ENCODE measurements at regions not wholly inside any gene's neighbourhood (a gene's known extent, or its start where the extent isn't known, plus 50 kb on each side); places are given as distances from the start of the nearest gene placed in this dataset.
"Not testable (repeated sequence)": the region's sequence is repeated elsewhere in the genome, so short reads cannot be mapped to it uniquely, and the experiment has no call there.

DNA sequence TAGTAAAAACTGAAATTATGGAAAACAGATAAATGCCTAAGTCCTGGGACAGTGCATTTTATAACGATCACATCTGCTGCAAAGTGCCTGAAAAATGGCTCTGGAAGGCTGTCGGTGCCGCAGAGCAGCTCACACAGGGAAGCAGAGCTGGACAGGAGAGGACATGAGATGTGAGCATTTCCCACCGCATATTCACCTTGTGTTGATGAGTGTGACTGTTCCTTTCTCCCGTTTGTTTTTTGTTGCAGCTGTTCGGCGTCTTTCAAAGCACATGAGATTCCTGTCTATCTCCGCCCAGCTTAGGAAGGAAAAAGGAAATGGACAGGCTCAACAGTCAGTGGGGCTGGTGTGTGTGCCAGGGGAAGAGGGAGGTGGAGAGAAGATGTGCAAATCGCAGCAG, 164.9 kb upstream of the SEMA6A start:
- no peak for DNase-seq (ENCODE audit: low spot score)

DNA sequence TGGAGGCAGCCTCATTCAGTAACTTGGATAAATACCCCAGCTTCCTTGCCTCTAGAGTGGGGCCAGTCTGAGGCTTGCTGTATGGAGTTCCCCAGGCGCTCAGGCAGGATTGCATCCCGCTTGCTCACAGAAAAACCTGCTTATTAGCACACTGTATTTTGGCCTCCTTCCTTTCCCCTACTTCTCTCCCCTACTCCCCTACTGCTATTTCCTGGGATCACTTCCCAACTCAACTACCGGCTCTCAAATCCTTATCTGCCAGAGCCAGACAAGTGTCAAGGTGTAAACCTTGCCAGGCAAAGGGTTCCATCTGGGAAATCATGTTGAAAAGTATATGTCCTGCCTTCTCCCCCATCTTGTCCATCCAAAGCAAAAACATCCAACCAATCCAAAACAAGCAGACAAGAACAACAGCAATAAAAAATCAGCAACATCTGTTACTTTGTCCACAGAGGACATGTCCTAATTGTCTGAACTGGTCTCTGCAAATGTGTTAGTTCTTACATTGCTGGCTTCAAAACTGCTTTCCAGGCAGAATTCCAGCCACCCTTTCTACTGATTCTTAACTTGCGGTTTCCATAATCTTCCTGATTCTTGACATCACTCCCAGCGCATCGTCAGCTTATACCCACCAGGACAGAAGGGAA, 164.1 kb upstream of the SEMA6A start:
- no peak for DNase-seq (ENCODE audit: low spot score)

DNA sequence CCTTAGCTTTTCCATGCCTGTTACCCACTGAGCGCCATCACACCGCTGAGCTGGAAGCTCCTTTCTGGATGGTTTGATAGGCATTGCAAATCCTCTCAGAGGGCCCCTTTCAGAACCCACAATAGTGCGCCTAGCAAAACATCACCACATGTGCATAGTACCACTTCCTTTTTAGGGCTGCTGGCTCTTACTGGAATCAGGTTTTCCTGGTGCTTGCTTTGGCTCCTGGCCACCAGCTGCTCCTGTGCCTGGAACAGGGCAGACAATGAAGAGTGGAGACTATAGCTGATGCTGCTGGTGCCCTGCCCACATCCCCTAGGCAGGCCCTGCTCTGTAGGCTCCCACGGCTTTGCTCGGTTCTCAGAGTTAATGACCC, 163.6 kb upstream of the SEMA6A start:
- no peak for DNase-seq (ENCODE audit: low spot score)

DNA sequence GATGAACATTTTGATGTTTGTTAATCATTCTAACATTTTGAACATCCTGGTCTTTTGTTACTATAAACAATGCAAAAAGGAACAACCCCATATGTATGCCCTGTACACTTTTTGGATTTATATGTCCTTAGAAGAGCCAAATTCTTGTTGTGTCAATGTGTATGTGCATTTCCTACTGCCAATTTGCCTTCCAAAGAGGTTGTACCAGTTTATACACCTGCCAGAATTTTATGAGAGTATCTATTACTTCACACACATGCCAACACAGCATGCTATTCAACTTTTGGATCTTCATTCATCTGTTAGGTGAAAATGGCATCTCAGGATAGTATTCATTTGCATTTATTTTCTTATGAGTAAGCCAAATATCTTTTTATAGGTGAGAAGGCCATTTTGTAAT, 162.0 kb upstream of the SEMA6A start:
- DNase-seq (ENCODE audit: low spot score), result no peak

DNA sequence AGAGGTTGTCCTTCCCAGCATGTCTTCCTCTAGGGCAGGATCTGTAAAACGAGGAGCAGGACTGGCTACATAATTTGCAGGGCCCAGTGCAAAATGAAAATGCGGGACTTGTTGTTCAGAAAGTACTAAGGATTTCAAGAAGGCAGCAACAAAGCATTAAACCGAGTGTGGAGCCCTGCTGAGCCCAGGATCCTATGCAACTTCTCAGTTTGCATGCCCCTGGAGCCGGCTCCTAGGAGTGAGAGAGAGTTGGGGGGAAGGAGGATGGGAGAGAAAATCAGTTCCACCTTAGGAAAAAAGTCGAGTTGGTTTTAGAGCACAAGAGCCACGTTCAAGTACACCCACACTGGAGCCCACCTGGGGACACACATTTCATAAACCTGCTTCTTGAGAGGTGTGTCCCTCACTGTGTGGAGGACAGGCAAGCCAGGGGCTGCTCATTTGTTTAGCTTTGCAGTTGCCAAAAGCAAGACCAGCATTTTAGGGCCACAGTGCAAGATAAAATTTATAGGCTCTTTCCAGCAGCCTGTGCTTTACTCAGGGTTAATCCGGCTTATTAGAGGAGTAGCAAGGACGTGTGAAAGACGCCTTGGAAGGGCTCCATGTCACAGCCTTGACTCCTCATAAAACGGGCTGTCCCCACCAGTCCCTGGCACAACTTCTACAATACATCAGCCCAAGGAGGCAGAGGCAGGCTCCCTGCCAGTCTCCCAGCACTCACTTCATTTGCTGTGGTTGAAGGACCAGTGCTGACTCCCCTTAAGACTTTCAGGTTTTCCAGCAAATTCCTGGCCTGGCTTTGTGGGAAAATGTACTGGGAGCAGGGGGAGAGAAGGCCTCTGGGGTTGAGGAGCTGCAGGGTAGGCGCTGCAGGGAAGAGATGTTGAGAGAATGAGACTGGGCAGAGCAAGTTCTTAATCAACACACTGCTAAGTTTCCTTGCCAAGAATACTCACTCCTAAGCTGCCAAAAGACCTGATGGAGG, 159.7 kb upstream of the SEMA6A start:
- DNase-seq (ENCODE audit: low spot score), result peak; percentile 23

DNA sequence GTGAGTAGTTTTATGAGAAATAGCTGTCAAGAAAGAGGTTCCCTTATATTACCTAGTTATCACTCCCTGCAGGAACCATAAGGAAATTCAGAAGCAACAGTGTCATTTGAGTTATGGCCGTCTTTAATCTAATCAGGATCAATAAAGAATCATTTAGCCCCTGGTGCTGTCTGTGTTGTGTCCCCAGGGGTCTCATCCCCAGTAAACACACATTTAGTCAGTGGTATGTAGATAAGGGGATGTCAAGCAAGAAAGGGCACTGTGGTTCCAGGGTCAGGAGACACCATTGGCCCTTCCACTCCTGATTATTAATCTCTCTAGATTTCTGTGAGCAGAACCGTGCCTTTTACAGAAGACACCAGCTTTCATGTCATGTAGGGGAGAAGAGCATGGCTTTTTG, 158.0 kb upstream of the SEMA6A start:
- DNase-seq (ENCODE audit: low spot score), result no peak

DNA sequence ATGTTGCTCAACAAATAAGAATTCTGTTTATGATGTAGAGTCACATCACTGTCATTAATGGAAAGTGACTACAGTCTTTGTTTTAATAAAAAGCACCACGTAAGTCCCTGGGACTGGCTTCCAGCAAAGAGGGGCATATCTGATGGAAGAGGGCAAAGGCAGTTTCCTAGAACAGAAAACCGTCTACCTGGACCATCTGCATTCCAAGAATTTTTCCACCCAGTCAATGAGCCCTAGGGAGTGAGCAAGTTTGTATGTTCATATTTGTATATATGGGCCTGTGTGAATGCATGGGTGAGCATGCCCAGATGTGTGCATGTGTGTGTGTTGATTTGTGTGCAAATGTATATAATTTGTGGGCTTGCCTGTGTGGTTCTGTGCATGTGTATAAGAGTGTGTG, 156.8 kb upstream of the SEMA6A start:
- no peak for DNase-seq (ENCODE audit: low spot score)

DNA sequence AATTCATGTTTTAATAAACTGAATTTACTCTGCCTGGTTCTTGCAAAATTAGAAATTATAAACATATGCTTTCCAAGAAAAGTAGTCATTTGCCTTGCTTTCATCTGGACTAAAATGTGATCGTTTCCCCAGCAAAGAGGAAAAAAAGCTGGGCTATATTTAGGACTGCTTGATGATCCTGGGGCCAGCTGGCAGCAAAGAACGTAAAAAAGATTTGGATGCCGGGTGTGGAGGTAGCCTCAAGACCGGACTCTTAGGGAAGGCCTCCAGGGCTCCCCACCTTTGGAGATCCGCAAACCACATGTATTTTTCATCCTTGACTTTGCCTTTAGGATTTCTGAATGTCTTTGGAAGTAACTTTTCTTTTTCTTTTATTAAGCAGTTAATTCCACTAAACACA, 156.1 kb upstream of the SEMA6A start:
- no peak for DNase-seq (ENCODE audit: low spot score)

DNA sequence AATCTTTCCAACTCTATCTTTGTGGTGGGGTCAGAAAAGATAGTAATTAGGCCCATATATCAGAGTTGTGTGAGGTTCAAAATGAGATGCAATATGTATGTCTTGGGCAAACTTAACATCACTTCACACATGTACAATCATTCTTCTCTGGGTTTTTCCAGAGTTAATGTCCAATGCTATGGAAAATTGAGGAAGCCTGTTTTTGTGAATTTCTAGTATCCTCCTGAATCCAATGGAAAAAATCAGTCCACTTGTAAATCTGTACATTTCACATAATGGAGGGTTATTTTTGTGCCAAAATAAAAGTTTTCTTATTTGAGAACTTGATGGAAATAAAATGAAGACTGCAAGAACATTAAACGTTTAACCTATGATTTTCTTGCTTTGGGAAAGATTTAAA, 155.6 kb upstream of the SEMA6A start:
- DNase-seq (ENCODE audit: low spot score), result no peak

DNA sequence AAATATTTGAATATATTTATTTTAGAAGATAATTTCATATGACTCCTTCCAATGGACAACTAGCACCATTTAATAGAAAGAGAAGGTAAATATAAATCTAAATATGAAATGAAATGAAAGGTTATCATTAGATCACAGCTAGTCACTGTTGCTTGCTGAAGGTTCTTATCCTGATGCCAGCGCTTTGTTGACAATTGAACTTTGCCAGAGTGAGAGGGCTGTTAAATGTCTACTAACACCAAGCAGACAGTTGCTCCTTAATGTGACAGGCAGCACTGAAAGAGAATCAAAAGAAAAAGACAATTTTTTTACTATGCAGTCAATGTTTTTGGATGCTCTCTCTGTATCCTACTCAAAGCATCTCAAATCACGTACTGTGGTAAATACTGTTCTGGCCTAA, 152.6 kb upstream of the SEMA6A start:
- DNase-seq (ENCODE audit: low spot score), result no peak

DNA sequence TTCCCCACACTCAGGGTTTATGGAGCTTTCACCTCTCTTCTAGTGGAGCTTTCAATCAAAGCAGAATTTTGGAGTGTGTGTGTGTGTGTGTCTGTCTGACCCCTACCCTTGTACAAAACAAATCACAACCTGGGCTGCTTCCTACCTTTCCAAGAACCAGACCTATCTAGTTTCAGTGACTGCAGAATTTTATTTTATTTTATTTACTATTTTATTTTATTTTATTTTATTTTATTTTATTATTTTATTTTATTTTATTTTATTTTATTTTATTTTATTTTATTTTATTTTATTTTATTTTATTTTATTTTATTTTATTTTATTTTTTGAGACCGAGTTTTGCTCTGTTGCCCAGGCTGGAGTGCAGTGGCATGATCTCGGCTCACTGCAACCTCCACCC, 151.6 kb upstream of the SEMA6A start:
- DNase-seq (ENCODE audit: low spot score), result not testable (repeated sequence)

DNA sequence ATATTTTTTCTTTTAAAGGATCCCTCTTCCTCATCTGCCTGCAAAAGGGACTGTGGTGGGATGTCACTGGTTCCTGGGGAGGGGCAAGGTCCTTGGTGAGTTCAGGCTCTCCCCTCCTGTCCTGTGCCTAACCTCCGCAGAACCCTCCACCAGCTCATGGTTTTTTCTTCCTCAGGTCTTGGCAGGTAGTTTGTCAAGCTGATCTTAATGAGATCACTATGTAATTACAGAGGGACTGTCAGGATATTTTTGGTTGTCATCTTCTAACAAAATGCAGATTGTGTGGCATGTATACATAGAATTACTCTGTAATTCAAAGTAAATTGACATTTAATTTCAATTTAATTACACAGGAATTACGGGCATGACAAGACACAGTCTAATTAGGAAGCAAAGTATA, 150.3 kb upstream of the SEMA6A start:
- DNase-seq (ENCODE audit: low spot score), result no peak

DNA sequence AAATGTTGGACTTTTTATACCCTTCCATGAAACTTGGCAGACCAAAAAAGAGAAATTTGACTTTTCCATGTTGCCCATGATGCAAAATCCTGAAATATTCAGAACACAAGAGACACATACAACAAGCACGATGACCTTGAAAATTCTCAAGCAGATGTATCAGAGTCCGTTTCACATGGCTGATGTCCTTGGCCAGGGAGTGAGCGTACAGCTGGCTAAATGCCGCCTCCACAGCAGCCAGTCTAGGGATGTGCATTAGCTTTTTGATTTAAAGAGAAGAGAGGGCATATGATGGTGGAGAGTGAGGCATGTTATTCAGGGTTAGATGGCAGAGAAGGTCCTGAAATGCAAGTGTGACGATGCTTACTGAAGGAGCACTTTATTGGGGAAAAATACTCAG, 148.0 kb upstream of the SEMA6A start:
- no peak for DNase-seq (ENCODE audit: low spot score)

DNA sequence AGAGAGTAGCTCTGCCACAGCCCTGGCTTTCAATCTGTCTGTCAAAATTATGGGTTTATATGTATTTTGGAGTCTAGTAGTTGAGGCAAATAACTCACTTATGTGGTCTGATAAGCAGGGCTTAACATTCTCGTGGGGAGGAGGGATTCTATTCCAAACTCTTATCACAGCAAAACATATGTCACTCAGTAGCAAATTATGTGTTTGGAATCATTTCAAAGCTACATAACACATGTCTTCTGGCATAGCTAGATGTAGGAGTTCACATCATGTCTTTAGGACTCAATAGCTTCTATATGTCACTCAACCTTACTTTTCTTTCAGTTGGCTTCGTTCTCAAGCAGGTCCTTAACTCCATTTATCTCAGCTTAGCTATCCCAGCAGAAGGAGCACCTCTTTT, 144.5 kb upstream of the SEMA6A start:
- DNase-seq (ENCODE audit: low spot score), result no peak

DNA sequence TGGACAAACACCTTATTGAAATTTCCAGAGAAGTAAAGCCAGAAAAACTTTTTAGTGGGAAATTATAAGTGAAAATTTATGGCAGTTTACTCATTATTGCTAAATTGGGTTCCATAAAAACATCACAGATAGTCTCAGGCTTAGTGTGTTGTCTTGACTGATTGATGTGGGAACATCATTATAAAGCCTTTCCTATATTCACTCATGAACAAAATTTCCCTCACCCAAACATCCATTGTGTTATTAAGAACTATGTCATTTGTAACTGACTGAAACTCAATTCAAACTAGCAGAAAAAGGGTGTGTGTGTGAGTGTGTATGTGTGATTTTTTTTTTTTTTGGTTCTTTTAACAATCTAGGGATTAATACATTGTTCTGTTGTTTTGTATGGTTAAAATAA, 143.7 kb upstream of the SEMA6A start:
- DNase-seq (ENCODE audit: low spot score), result no peak

DNA sequence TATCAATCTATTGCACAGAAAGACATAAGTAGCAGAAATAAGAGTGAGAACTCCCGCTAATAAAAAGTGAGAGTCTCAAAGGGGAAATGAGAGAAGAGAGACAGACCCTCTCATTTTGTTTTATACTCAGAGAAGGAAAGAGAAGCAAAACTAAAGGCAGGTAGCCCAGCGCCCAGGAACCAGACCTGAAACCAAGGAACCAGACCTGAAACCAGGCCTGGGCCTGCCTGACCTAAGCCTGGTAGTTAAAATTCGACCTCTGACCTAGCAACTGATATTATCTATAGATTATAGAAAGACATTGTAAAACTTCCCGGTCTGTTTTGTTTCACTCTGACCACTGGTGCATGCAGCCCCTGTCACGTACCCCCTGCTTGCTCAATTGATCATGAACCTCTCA, 134.5 kb upstream of the SEMA6A start:
- DNase-seq (ENCODE audit: low spot score), result no peak

DNA sequence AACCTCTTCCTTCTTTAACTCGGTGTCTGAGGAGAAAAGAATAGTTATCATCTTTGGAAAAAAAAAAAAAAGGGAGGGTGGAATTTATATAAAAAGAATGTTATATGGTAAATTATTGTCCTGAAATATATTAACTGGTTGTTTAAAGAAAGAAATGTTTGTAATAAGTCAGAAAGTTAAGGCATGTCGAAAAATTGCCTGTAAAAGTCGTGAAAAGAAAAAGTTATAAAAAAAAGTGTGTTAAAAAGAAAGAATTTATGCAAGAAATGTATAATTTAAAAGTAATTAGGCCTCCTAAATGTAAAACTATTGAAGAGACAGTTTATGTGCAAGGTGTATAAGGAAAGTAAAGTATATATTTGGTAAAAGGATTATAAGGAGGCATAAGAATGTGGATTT, 130.5 kb upstream of the SEMA6A start:
- not testable (repeated sequence) for DNase-seq (ENCODE audit: low spot score)

DNA sequence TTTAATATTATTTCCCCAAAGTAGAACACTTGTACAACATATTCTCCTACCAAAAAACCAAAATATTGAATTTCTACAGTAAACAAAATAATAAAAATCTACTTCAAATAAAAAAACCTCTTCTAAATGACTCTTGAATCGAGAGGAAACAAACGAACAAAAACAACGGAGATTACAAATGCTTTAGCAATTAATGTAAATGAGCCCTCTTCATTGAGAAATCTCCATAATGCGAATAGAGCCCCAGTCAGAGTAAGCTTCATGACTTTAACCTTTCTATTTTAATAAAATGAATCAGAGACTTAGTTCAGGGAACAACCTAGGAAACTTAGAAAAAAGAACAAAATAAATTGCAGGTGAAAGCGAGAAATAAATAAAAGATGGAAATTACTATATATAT, 129.3 kb upstream of the SEMA6A start:
- no peak for DNase-seq (ENCODE audit: low spot score)

DNA sequence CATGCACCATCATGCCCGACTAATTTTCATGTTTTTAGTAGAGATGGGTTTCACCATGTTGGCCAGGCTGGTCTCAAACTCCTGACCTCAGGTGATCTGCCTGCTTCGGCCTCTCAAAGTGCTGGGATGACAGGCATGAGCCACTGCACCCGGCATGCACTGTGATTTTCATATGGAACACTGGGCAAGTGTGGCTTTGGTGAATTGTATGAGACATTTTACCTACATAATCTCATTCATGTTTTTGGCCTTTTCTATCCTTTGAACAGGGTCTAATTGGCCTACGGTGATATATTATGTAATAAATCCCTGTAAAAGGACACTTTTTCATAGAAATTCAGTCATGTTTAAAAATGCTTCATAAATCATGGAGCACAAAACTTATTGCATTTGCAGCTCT, 128.7 kb upstream of the SEMA6A start:
- no peak for DNase-seq (ENCODE audit: low spot score)

DNA sequence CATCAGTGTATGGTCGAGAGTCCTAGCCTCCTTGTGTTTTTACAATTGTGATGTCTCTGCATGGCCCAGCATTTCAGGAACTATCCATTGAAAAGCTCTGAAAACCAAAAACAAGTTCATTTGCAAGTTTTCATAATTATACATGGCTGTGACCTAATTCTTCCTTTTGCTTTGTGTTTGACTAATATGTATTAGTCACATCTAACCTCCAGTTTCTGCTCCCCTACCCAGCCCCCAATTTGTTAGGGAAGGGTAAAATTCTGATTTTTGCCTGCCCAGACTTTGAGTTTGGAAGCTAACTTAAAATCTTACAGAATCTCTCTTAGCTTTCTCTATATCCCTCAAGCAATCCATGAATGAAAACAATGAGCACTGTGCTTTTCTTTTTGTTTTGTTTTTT, 128.2 kb upstream of the SEMA6A start:
- DNase-seq (ENCODE audit: low spot score), result no peak

DNA sequence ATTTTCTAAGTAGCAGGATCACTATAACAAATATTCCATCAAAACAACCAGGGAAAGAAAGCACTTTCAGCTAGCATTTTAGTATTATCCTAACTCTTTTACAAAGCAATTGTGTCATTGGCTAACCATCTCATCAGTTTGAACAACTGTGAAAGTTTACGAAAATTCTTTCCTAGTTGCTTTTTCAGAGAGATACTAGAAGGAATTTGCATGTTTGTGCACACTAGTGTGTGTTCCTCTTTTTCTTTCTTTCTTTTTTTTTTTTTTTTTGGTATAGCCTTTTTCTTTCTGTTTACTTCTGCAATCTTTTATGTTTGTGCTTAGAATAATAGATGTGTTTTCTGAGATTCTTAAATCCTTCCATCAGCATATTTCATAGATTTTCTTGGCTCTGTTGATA, 124.7 kb upstream of the SEMA6A start:
- DNase-seq (ENCODE audit: low spot score), result no peak

DNA sequence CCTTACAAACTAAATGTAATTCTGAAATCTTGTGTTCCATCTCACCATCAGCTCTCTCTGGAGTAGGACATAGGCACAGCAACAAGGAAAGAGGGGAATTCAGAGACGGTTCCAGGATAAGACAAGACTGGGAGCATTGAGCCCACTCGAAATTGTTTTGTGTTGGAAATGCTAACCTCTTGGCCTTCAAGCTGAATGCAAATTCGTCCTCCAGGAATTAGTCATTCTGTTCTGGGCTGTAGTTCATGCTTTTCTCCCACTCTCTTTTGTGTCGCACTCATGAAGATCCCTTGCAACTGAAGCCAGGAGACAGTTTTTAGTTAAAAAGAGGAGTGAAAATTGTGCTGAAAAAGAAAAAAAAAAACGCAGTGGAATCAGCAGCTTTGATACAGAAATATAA, 121.7 kb upstream of the SEMA6A start:
- no peak for DNase-seq (ENCODE audit: low spot score)

DNA sequence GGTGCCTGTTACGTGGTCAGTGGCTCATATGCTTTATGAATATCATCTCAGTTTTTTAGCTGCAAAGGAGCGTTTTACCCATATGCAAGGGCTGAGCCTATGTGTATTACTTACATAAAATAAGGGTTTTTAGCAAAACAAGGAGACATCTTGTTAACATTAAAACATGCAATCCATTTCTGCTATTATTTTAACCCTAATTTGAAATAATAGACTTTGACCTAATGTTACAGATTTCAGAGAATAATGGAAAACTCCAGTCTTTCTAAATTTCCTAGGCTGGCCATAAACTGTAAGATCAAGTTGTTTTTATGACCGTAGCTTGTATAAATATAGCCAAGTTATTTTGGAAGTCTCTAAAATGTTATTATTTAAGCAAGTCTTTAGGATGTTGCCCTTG, 121.1 kb upstream of the SEMA6A start:
- DNase-seq (ENCODE audit: low spot score), result no peak

DNA sequence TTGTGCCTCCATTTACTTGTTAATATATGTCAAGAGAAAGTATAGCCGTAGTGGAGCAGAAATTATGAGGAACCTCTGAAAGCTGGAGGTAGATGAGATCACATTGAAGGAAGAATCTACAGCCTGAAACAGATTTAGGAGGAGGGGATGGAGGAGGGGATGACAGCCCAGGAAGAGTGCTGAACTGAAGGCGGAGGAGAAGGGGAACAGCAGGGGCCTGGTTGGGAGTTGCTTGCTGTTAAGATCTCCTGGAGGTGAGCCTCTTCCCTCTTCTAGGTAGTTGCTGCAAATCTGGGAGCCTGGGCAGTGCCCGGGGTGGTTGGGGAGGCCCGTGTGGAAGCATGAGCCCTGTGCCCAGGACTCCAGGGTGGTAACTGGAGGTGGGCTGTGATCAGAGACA, 111.8 kb upstream of the SEMA6A start:
- DNase-seq (ENCODE audit: low spot score), result no peak
